A549 (cell line): ENCODE measurements at regions not wholly inside any gene's neighbourhood (a gene's known extent, or its start where the extent isn't known, plus 50 kb on each side); places are given as distances from the start of the nearest gene placed in this dataset.

Experiments
- ATAC-seq, 2 experiments: fragments of 200-7000 bp in 1 of 2; fragments of >200 bp in 1 of 2; cut with Nextera tagmentation in 1 of 2; cut with Tn5 transposase in 1 of 2; 3 replicates each; pipeline versions ENCODE4 v1.8.0 to v1.9.1; 2018 to 2020; ENCODE audit warnings: mild to moderate bottlenecking in 1 of 2, moderate library complexity in 1 of 2
- CTCF ChIA-PET: fragments of 300-600 bp; sonication (Branson Sonifier 250); formaldehyde crosslinking; extraction: SDS; loops from one replicate; lab custom pipeline; 2021; ENCODE audit warnings: antibody characterized with exemption, inconsistent platforms; lab: Yijun Ruan, JAX
- POLR2A ChIA-PET: fragments of 350-600 bp; formaldehyde crosslinking; extraction: SDS; loops from one replicate; lab custom pipeline; 2021; ENCODE audit warnings: antibody characterized with exemption, inconsistent platforms; lab: Yijun Ruan, JAX
- DNase-seq, 2 experiments: peaks; one replicate each; pipeline versions ENCODE4 v3.0.0 to v3.0.0-alpha.2; 2011 to 2016; ENCODE audit warnings: low read depth in 1 of 2, low spot score in 1 of 2
- FAIRE-seq: peaks from 2 replicates; lab custom pipeline; 2011; peaks lifted over from hg19 to GRCh38; lab: Jason Lieb, UNC
- H3K27ac ChIP-seq, 2 experiments: fragments of >200 bp; sonication (Bioruptor Twin); formaldehyde crosslinking; 3 replicates each; pipeline ENCODE4 v1.5.1; 2016 to 2017
- H3K4me1 ChIP-seq: fragments of >200 bp; sonication (Bioruptor Twin); formaldehyde crosslinking; 3 replicates; pipeline ENCODE4 v1.6.1; 2016
- H3K4me2 ChIP-seq: fragments of >200 bp; sonication (Bioruptor Twin); formaldehyde crosslinking; 3 replicates; pipeline ENCODE4 v1.6.1; 2016
- H3K4me3 ChIP-seq: fragments of >200 bp; sonication (Bioruptor Twin); formaldehyde crosslinking; 3 replicates; pipeline ENCODE4 v1.5.1; 2016
- H3K9me3 ChIP-seq: fragments of >200 bp; sonication (Bioruptor Twin); formaldehyde crosslinking; 3 replicates; pipeline ENCODE4 v1.6.1; 2016
- CBX2 ChIP-seq: fragments of 200-600 bp; sonication (generic); IDR thresholded peaks from 2 replicates; pipeline ENCODE4 v1.6.1; 2016; ENCODE audit warnings: low read depth, mild to moderate bottlenecking, borderline replicate concordance
- CEBPB ChIP-seq, 2 experiments: fragments of >200 bp in 1 of 2; sonication (Bioruptor Twin) in 1 of 2; formaldehyde crosslinking in 1 of 2; IDR thresholded peaks; 2 replicates each; pipeline ENCODE4 v1.6.1; 2012 to 2016
- CHD2 ChIP-seq: fragments of 150-350 bp; IDR thresholded peaks from 2 replicates; pipeline ENCODE4 v1.6.1; 2014; ENCODE audit warnings: low read length; ENCODE audit not compliant: partially characterized antibody
- EHF ChIP-seq: fragments of 250-450 bp; sonication (Bioruptor Pico); IDR thresholded peaks from 2 replicates; pipeline ENCODE4 v1.5.0; 2020; ENCODE audit warnings: mild to moderate bottlenecking
- ESRRA ChIP-seq: fragments of 150-350 bp; IDR thresholded peaks from 2 replicates; pipeline ENCODE4 v1.6.1; 2014; ENCODE audit warnings: mild to moderate bottlenecking, low read length, borderline replicate concordance
- FOSB ChIP-seq: fragments of 250-450 bp; sonication (Bioruptor Pico); IDR thresholded peaks from 2 replicates; pipeline ENCODE4 v1.5.0; 2020; ENCODE audit warnings: mild to moderate bottlenecking, moderate library complexity
- GATA3 ChIP-seq: IDR thresholded peaks from 2 replicates; pipeline ENCODE4 v1.6.1; 2012; ENCODE audit warnings: borderline replicate concordance
- HEYL ChIP-seq: fragments of 250-450 bp; sonication (Bioruptor Pico); IDR thresholded peaks from 2 replicates; pipeline ENCODE4 v1.8.0; 2021; ENCODE audit warnings: mild to moderate bottlenecking, moderate library complexity
- HOXB13 ChIP-seq: fragments of 250-450 bp; sonication (Bioruptor Pico); IDR thresholded peaks from 2 replicates; pipeline ENCODE4 v1.5.0; 2020; ENCODE audit warnings: low read depth, mild to moderate bottlenecking, moderate library complexity
- HOXB5 ChIP-seq: fragments of 250-450 bp; sonication (Bioruptor Pico); IDR thresholded peaks from 2 replicates; pipeline ENCODE4 v1.5.0; 2020; ENCODE audit warnings: mild to moderate bottlenecking, moderate library complexity
- KDM1A ChIP-seq: fragments of 200-600 bp; sonication (generic); IDR thresholded peaks from 2 replicates; pipeline ENCODE4 v1.6.1; 2016; ENCODE audit warnings: low read depth, mild to moderate bottlenecking
- MAFK ChIP-seq: fragments of 450-650 bp; IDR thresholded peaks from 2 replicates; pipeline ENCODE4 v1.6.1; 2014; ENCODE audit not compliant: partially characterized antibody
- MYC ChIP-seq: IDR thresholded peaks from 2 replicates; pipeline ENCODE4 v1.6.1; 2012; ENCODE audit warnings: mild to moderate bottlenecking, inconsistent platforms, low read length, improper control_type of control experiment, borderline replicate concordance
- NPAS2 ChIP-seq: fragments of 250-450 bp; sonication (Bioruptor Pico); IDR thresholded peaks from 2 replicates; pipeline ENCODE4 v1.8.0; 2022; ENCODE audit warnings: mild to moderate bottlenecking, moderate library complexity, borderline replicate concordance
- PHF8 ChIP-seq: fragments of 200-600 bp; sonication (generic); IDR thresholded peaks from 2 replicates; pipeline ENCODE4 v1.6.1; 2016; ENCODE audit warnings: low read depth, mild to moderate bottlenecking, antibody characterized with exemption, moderate library complexity, borderline replicate concordance
- RAD21 ChIP-seq, 2 experiments: fragments of >200 bp in 1 of 2; sonication (Bioruptor Twin) in 1 of 2; formaldehyde crosslinking in 1 of 2; IDR thresholded peaks in 1 of 2; conservative IDR thresholded peaks in 1 of 2; 2 replicates in 1 of 2; 3 replicates in 1 of 2; pipeline ENCODE4 v1.6.1; 2012 to 2018; ENCODE audit warnings: inconsistent platforms in 1 of 2
- RCOR1 ChIP-seq: fragments of 150-350 bp; IDR thresholded peaks from 2 replicates; pipeline ENCODE4 v1.6.1; 2014; ENCODE audit warnings: antibody characterized with exemption, low read length, low read depth
- RFX5 ChIP-seq: fragments of 450-650 bp; IDR thresholded peaks from 2 replicates; pipeline ENCODE4 v1.7.1; 2014; ENCODE audit warnings: antibody characterized with exemption, mild to moderate bottlenecking, moderate library complexity
- TFCP2L1 ChIP-seq: fragments of 250-450 bp; sonication (Bioruptor Pico); IDR thresholded peaks from 2 replicates; pipeline ENCODE4 v1.5.0; 2021; ENCODE audit warnings: mild to moderate bottlenecking
- ZNF302 ChIP-seq: fragments of 250-450 bp; sonication (Bioruptor Pico); IDR thresholded peaks from 2 replicates; pipeline ENCODE4 v1.9.0; 2021; ENCODE audit warnings: inconsistent platforms, mild to moderate bottlenecking, moderate library complexity
- ZSCAN20 ChIP-seq: fragments of 250-450 bp; sonication (Bioruptor Pico); IDR thresholded peaks from 2 replicates; pipeline ENCODE4 v1.8.0; 2022; ENCODE audit warnings: mild to moderate bottlenecking, moderate library complexity
- WGBS: methylation state at CpG from one replicate; pipeline ENCODE4 v1.1.6; 2017; ENCODE audit errors: missing lambda C conversion rate; 5-methylcytosine and 5-hydroxymethylcytosine counted together
- TF ChIP-seq, protein P1 (sequence below): fragments of 200-600 bp; sonication (generic); IDR thresholded peaks from 2 replicates; pipeline ENCODE4 v1.6.1; 2016; ENCODE audit warnings: antibody characterized with exemption, mild to moderate bottlenecking, moderate library complexity
- TF ChIP-seq, protein P2 (sequence below): fragments of >200 bp; sonication (Bioruptor Twin); formaldehyde crosslinking; IDR thresholded peaks from 2 replicates; pipeline ENCODE4 v1.6.1; 2016
- TF ChIP-seq, protein P3 (sequence below): IDR thresholded peaks from 2 replicates; pipeline ENCODE4 v1.6.1; 2012
- TF ChIP-seq, protein P4 (sequence below): fragments of >200 bp; sonication (Bioruptor Twin); formaldehyde crosslinking; IDR thresholded peaks from 3 replicates; pipeline ENCODE4 v1.6.1; 2016

DNA sequence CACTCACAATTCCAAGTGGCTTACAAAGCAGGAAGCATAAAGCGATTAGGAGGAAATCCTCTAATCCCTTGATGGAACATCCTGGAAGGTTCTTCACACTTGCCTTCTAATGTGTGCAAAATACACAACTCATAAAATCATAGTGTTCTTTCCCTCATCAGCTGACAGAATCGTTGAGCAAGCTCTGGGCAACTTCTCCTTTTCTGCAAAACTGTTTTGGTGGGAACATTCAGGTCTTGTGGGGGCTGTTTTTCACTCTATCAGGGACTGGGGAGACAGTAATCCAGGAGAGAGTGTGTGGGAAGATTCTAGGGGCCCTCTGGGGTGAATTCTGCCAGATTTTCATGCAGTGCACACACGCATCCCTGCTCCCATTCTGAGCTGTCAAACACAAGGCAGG lies 53.2 kb downstream of the IRAG1 start:
- Histone ChIP-seq H3K27ac (no peak overlapping the region), H3K9me3 (no peaks in the 10 kb centered on the region), H3K4me1 (no peaks in the 10 kb centered on the region), H3K4me3 (no peak overlapping the region), H3K4me2 (no peak overlapping the region)
- no peak for TF ChIP-seq HOXB13 (CRISPR knock-in tag)
- DNase-seq (no peak), FAIRE-seq (no peak), ATAC-seq (no peak)
- WGBS = 61% methylated on average over 3 of the region's 3 CpGs
- ChIA-PET CTCF (interaction anchor here (0.9 kb wide), 1 partner anchor 16 kb away, joined by 3 read pairs; no protein-coding TSS in a partner anchor), POLR2A (no interaction called here)

DNA sequence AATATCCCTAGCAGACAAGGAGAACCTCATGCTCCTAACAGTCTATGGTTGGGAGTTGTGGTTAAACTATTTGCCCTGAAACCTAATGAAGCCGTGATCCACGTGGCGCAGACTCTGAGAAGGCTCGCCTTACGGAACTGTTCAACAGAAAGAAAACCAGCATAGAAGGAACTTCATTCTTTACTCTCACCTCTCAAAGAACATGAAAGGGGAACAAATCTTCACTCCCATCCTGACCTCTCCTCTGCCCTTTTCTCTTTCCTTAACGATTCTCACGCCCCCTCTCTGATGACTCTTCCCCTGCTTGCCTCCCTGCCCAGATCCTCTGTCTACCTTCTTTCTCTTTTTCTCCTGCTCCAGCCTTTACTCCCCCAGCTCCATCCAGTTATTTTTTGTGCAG lies 54.2 kb downstream of the IRAG1 start:
- Histone ChIP-seq H3K27ac (no peak overlapping the region), H3K4me3 (no peak overlapping the region), H3K4me2 (no peak overlapping the region), H3K9me3 (no peaks in the 10 kb centered on the region), H3K4me1 (no peaks in the 10 kb centered on the region)
- ChIA-PET CTCF (interaction anchor here (1.5 kb wide), 1 partner anchor 15 kb away, joined by 5 read pairs; no protein-coding TSS in a partner anchor), POLR2A (no interaction called here)
- FAIRE-seq (no peak), ATAC-seq (no peak), DNase-seq (no peak)
- WGBS = 83% methylated on average over 7 of the region's 7 CpGs
- no peak for TF ChIP-seq HEYL (CRISPR knock-in tag)
- TF ChIP-seq, protein P1, sequence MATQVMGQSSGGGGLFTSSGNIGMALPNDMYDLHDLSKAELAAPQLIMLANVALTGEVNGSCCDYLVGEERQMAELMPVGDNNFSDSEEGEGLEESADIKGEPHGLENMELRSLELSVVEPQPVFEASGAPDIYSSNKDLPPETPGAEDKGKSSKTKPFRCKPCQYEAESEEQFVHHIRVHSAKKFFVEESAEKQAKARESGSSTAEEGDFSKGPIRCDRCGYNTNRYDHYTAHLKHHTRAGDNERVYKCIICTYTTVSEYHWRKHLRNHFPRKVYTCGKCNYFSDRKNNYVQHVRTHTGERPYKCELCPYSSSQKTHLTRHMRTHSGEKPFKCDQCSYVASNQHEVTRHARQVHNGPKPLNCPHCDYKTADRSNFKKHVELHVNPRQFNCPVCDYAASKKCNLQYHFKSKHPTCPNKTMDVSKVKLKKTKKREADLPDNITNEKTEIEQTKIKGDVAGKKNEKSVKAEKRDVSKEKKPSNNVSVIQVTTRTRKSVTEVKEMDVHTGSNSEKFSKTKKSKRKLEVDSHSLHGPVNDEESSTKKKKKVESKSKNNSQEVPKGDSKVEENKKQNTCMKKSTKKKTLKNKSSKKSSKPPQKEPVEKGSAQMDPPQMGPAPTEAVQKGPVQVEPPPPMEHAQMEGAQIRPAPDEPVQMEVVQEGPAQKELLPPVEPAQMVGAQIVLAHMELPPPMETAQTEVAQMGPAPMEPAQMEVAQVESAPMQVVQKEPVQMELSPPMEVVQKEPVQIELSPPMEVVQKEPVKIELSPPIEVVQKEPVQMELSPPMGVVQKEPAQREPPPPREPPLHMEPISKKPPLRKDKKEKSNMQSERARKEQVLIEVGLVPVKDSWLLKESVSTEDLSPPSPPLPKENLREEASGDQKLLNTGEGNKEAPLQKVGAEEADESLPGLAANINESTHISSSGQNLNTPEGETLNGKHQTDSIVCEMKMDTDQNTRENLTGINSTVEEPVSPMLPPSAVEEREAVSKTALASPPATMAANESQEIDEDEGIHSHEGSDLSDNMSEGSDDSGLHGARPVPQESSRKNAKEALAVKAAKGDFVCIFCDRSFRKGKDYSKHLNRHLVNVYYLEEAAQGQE = no peak
- TF ChIP-seq ZNF302 (CRISPR knock-in tag) = no peak
- TF ChIP-seq MYC = no peak
- TF ChIP-seq GATA3 = no peak
- no peak for TF ChIP-seq NPAS2 (CRISPR knock-in tag)
- no peak for TF ChIP-seq CBX2

DNA sequence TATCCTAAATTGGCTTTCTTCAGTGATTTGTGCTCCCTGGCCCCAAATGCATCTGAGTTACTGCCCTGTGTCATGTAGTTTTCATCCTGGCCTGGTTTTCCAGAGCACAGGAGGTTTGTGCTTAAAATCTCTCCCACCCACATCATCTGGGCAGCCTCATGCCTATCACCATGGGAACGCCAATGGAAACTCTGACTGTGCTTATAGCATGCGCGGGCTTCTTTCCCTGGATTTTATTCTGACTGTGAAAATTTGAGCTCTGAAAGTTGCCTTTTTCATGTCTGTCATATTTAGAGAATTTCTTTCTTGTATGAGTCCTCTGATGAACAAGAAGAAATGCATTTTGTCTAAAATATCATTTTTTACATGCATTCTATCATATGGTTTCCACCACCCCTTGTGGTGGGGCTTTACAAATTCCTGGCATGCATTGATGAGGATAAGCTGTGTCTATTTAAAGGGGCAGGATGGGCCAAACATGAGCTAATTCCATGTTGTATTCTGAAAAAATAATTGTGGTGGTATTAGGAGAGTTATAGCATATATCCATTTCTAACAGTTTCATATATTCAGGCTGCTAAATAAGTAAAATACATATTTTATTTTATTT lies 55.1 kb downstream of the IRAG1 start:
- 95% methylated on average over 3 of the region's 3 CpGs for WGBS
- no peaks in the 10 kb centered on the region for H3K4me1 ChIP-seq
- DNase-seq (no peak), ATAC-seq (no peak), FAIRE-seq (no peak)
- ChIA-PET POLR2A (no interaction called here), CTCF (interaction anchor here (0.6 to 2.2 kb wide), 6 partner anchors 9 to 103 kb away, joined by 3 to 5 read pairs (median 4); no protein-coding TSS in a partner anchor)
- TF ChIP-seq CEBPB (IDR thresholded peaks at IDR 0.05) (no peak), RCOR1 (no peak), CBX2 (no peak), PHF8 (no peak), TFCP2L1 (CRISPR knock-in tag) (no peak), RAD21 (conservative IDR thresholded peaks at IDR 0.05 in 1 of 2, IDR thresholded peaks at IDR 0.05 in 1 of 2) (no peak)
- TF ChIP-seq, protein P2, sequence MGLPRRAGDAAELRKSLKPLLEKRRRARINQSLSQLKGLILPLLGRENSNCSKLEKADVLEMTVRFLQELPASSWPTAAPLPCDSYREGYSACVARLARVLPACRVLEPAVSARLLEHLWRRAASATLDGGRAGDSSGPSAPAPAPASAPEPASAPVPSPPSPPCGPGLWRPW = no peak
- H3K4me2 ChIP-seq = no peak overlapping the region
- no peak overlapping the region for H3K27ac ChIP-seq
- H3K9me3 ChIP-seq = no peaks in the 10 kb centered on the region
- no peak overlapping the region for H3K4me3 ChIP-seq

DNA sequence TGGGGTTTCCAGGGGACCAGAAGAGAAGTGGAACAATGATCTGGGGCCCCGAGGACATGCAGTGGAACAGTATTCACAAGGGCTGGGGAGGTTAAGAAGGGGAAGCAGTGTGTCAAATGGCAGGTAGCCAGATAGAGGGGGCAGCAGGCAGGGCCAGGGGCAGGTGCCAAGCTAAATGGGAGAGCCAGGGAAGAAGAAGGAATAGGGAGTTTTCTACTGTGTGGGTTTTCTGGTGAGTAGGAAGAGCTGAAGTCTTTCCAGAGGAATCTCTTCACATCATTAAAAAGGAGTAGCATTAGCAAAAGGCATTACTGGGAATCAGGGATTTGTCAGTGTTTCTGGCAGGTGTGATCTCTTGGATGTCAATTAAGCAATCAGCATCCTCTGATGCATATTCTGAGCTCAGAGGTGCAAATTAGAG lies 55.8 kb downstream of the IRAG1 start:
- WGBS = 19% methylated on average over 1 of the region's 1 CpG
- no peak for FAIRE-seq
- no peak for TF ChIP-seq KDM1A
- no peak for TF ChIP-seq CHD2
- TF ChIP-seq RCOR1 = no peak
- no peak for TF ChIP-seq RFX5
- no peak for TF ChIP-seq ZNF302 (CRISPR knock-in tag)
- TF ChIP-seq FOSB (CRISPR knock-in tag) = no peak
- TF ChIP-seq PHF8 = no peak
- TF ChIP-seq MYC = no peak
- TF ChIP-seq HOXB13 (CRISPR knock-in tag) = no peak
- no peak for TF ChIP-seq HOXB5
- TF ChIP-seq MAFK = no peak
- no peak for TF ChIP-seq EHF (CRISPR knock-in tag)
- TF ChIP-seq ZSCAN20 (CRISPR knock-in tag) = no peak
- TF ChIP-seq, protein P3, sequence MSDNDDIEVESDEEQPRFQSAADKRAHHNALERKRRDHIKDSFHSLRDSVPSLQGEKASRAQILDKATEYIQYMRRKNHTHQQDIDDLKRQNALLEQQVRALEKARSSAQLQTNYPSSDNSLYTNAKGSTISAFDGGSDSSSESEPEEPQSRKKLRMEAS = no peak
- TF ChIP-seq, protein P4, sequence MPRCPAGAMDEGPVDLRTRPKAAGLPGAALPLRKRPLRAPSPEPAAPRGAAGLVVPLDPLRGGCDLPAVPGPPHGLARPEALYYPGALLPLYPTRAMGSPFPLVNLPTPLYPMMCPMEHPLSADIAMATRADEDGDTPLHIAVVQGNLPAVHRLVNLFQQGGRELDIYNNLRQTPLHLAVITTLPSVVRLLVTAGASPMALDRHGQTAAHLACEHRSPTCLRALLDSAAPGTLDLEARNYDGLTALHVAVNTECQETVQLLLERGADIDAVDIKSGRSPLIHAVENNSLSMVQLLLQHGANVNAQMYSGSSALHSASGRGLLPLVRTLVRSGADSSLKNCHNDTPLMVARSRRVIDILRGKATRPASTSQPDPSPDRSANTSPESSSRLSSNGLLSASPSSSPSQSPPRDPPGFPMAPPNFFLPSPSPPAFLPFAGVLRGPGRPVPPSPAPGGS = no peak
- no peak for TF ChIP-seq ESRRA

More for the DNA sequence above, 55.8 kb downstream of the IRAG1 start:
- POLR2A ChIA-PET = no interaction called here
- CTCF ChIA-PET = interaction anchor here (0.6 to 2.2 kb wide), 7 partner anchors 9 to 102 kb away, joined by 3 to 5 read pairs (median 4); no protein-coding TSS in a partner anchor
- ATAC-seq (no peak), DNase-seq (no peak)
- Histone ChIP-seq H3K9me3 (no peaks in the 10 kb centered on the region), H3K4me2 (no peak overlapping the region), H3K27ac (no peak overlapping the region), H3K4me1 (no peaks in the 10 kb centered on the region), H3K4me3 (no peak overlapping the region)
